Fibroblast of pulmonary artery (primary cell): ENCODE measurements at regions not wholly inside any gene's neighbourhood (a gene's known extent, or its start where the extent isn't known, plus 50 kb on each side); places are given as distances from the start of the nearest gene placed in this dataset.

Source experiments
- DNase-seq: peaks from one replicate; pipeline ENCODE4 v3.0.0-alpha.2; 2010; ENCODE audit warnings: low read depth
- H3K4me3 ChIP-seq: replicated peaks from 2 replicates; pipeline ENCODE4 v1.5.1; 2011; ENCODE audit warnings: low read depth, mild to moderate bottlenecking, control low read depth, low read length, moderate library complexity
- CTCF ChIP-seq: IDR thresholded peaks from 2 replicates; pipeline ENCODE4 v1.5.1; 2011; ENCODE audit warnings: mild to moderate bottlenecking, control low read depth, low read length, inconsistent platforms; ENCODE audit errors: missing control alignments

GRCh38 chr1:82153752-82154151 lies 353.0 kb downstream of the ADGRL2 start:
- no peak for DNase-seq
- no peak overlapping the region for H3K4me3 ChIP-seq
- no peak for TF ChIP-seq CTCF

GRCh38 chr1:82153272-82153629 lies 352.5 kb downstream of the ADGRL2 start:
- TF ChIP-seq CTCF: no peak
- H3K4me3 ChIP-seq: no peak overlapping the region
- DNase-seq: peak; percentile 10

- no peak overlapping the region for H3K4me3 ChIP-seq
- no peak for DNase-seq
- TF ChIP-seq CTCF: no peak
Measured at GRCh38 chr1:82152356-82153271, 351.9 kb downstream of the ADGRL2 start.

- no peak overlapping the region for H3K4me3 ChIP-seq
- no peak for TF ChIP-seq CTCF
- no peak for DNase-seq
Measured at GRCh38 chr1:82145656-82146055, 344.9 kb downstream of the ADGRL2 start.

- no peak for DNase-seq
- H3K4me3 ChIP-seq: no peak overlapping the region
- no peak for TF ChIP-seq CTCF
Measured at GRCh38 chr1:82143108-82143833, 342.5 kb downstream of the ADGRL2 start.

GRCh38 chr1:82141390-82141789 lies 340.7 kb downstream of the ADGRL2 start:
- no peak for DNase-seq
- H3K4me3 ChIP-seq: no peak overlapping the region
- TF ChIP-seq CTCF: no peak
